B cell (primary cell): ENCODE measurements at regions not wholly inside any gene's neighbourhood (a gene's known extent, or its start where the extent isn't known, plus 50 kb on each side); places are given as distances from the start of the nearest gene placed in this dataset.

Source experiments
- ATAC-seq: fragments of 200-7000 bp; cut with Tn5 transposase; one replicate; pipeline ENCODE4 v1.10.0; 2021; ENCODE audit warnings: low read depth, mild to moderate bottlenecking, moderate number of reproducible peaks, moderate library complexity
- CTCF ChIA-PET: fragments of 350-600 bp; sonication (Branson Sonifier 250); formaldehyde crosslinking; loops from one replicate; lab custom pipeline; 2021; ENCODE audit warnings: antibody characterized with exemption, inconsistent platforms; lab: Charles Lee
- POLR2A ChIA-PET: fragments of 350-600 bp; sonication (Branson Sonifier 250); formaldehyde crosslinking; loops from one replicate; lab custom pipeline; 2021; ENCODE audit warnings: antibody characterized with exemption; lab: Charles Lee
- DNase-seq: peaks from one replicate; pipeline ENCODE4 v3.0.0; 2013
- H2AFZ ChIP-seq: 2 replicates; pipeline ENCODE4 v1.6.1; 2012; ENCODE audit warnings: mild to moderate bottlenecking, low read depth, low read length; ENCODE audit not compliant: insufficient read depth, poor library complexity, severe bottlenecking
- H3K27ac ChIP-seq, 2 donors: 1 replicate in 1 of 2; 2 replicates in 1 of 2; pipeline ENCODE4 v1.5.1; 2012 to 2013; ENCODE audit warnings: low read length in 2 of 2, mild to moderate bottlenecking in 2 of 2, moderate library complexity in 1 of 2
- H3K27me3 ChIP-seq, 4 experiments: fragments of 200-600 bp in 1 of 4; sonication (generic) in 1 of 4; replicated peaks in 1 of 4; 1 replicate in 2 of 4; 2 replicates in 2 of 4; pipeline versions ENCODE4 v1.6.1 to v1.7.0; 2013 to 2016; ENCODE audit warnings: low read length in 3 of 4, mild to moderate bottlenecking in 2 of 4, mixed read lengths in 1 of 4, moderate library complexity in 1 of 4; ENCODE audit not compliant: insufficient read depth in 4 of 4, control insufficient read depth in 3 of 4; ENCODE audit errors: control extremely low read depth in 1 of 4
- H3K36me3 ChIP-seq, 2 experiments: replicated peaks in 1 of 2; 1 replicate in 1 of 2; 2 replicates in 1 of 2; pipeline versions ENCODE4 v1.6.1 to v1.7.1; 2013; ENCODE audit warnings: low read length in 1 of 2; ENCODE audit not compliant: insufficient read depth in 2 of 2, control insufficient read depth in 1 of 2; ENCODE audit errors: control extremely low read depth in 1 of 2, extremely low read depth in 1 of 2
- H3K4me1 ChIP-seq, 2 donors: fragments of 200-600 bp in 1 of 2; sonication (generic) in 1 of 2; 1 replicate in 1 of 2; 2 replicates in 1 of 2; pipeline versions ENCODE4 v1.5.1 to v1.6.1; 2013 to 2017; ENCODE audit warnings: low read length in 2 of 2; ENCODE audit not compliant: control insufficient read depth in 2 of 2, insufficient read depth in 2 of 2
- H3K4me2 ChIP-seq: replicated peaks from 2 replicates; pipeline ENCODE3; 2012; ENCODE audit warnings: mild to moderate bottlenecking, low read depth, low read length; ENCODE audit not compliant: poor library complexity, severe bottlenecking
- H3K4me3 ChIP-seq, 5 experiments: fragments of 200-600 bp in 1 of 5; sonication (generic) in 1 of 5; 1 replicate in 3 of 5; 2 replicates in 2 of 5; pipeline versions ENCODE4 v1.5.1 to v1.7.0; 2011 to 2016; ENCODE audit warnings: low read length in 4 of 5, mild to moderate bottlenecking in 4 of 5, low read depth in 2 of 5, control low read depth in 1 of 5, moderate library complexity in 1 of 5; ENCODE audit not compliant: insufficient read depth in 1 of 5; ENCODE audit errors: control extremely low read depth in 1 of 5, extremely low read depth in 1 of 5
- H3K79me2 ChIP-seq: fragments of 200-600 bp; sonication (generic); one replicate; pipeline ENCODE4 v1.6.0; 2016; ENCODE audit warnings: low read length; ENCODE audit not compliant: control insufficient read depth, insufficient read depth
- H3K9ac ChIP-seq: fragments of 200-600 bp; sonication (generic); 2 replicates; pipeline ENCODE4 v1.6.1; 2017; ENCODE audit warnings: mild to moderate bottlenecking, low read length, moderate library complexity
- H3K9me3 ChIP-seq, 3 donors: one replicate each; pipeline versions ENCODE4 v1.6.1 to v1.7.1; 2013; ENCODE audit warnings: low read length in 2 of 3; ENCODE audit not compliant: control insufficient read depth in 2 of 3, insufficient read depth in 1 of 3; ENCODE audit errors: control extremely low read depth in 1 of 3
- H4K20me1 ChIP-seq: 2 replicates; pipeline ENCODE4 v1.6.0; 2012; ENCODE audit warnings: mild to moderate bottlenecking, low read length; ENCODE audit not compliant: insufficient read depth, control insufficient read depth, poor library complexity, severe bottlenecking
- H3K27ac Mint-ChIP-seq: one replicate; pipeline ENCODE4 v1.8.0; 2021; ENCODE audit warnings: mixed read lengths
- H3K27me3 Mint-ChIP-seq: one replicate; pipeline ENCODE4 v1.8.0; 2021; ENCODE audit warnings: mixed read lengths
- H3K4me1 Mint-ChIP-seq: one replicate; pipeline ENCODE4 v1.8.0; 2021; ENCODE audit warnings: mixed read lengths
- H3K4me3 Mint-ChIP-seq: one replicate; pipeline ENCODE4 v1.8.0; 2021; ENCODE audit warnings: mixed read lengths
- H3K9me3 Mint-ChIP-seq: one replicate; pipeline ENCODE4 v1.8.0; 2022; ENCODE audit warnings: mixed read lengths; ENCODE audit not compliant: insufficient read depth
- EZH2 ChIP-seq: IDR thresholded peaks from 2 replicates; pipeline ENCODE4 v1.6.1; 2012; ENCODE audit warnings: borderline replicate concordance, low read depth, mild to moderate bottlenecking, moderate library complexity, low read length; ENCODE audit not compliant: insufficient read depth, poor library complexity, severe bottlenecking
- WGBS: methylation state at CpG from one replicate; pipeline ENCODE4 v1.1.5; 2013; ENCODE audit warnings: missing lambda C conversion rate; ENCODE audit not compliant: insufficient coverage; 5-methylcytosine and 5-hydroxymethylcytosine counted together
- intact Hi-C: fragments of 100-400 bp; cut with micrococcal nuclease; formaldehyde crosslinking; loops from one replicate; pipeline ENCODE4 v1.10.0; 2022
- TF ChIP-seq, protein P1 (sequence below): fragments of 200-600 bp; IDR thresholded peaks from one replicate; pipeline ENCODE4 v1.8.0; 2022; ENCODE audit warnings: antibody characterized with exemption, mild to moderate bottlenecking

DNA sequence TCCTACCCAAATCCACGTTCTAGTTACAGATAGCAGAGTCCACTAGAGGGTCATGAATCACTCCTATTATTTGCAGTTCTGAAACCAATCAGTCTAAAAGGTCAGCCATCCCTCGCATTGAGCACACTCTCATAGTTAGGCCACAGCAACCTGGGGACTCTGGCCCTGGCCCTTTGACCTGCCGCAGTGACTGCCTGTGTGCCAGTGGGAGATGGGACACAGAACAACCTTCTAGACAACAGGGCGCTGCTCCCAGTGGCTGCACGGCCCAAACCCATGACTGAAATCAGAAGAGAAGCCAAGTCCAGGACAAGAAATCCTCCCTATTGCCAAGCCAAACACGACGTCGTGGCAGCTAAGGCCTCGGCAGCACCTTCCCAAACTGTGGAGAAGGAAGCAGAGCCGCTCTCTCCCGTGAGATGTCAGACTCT lies 158.5 kb downstream of the HERPUD2 start:
- TF ChIP-seq, protein P1, sequence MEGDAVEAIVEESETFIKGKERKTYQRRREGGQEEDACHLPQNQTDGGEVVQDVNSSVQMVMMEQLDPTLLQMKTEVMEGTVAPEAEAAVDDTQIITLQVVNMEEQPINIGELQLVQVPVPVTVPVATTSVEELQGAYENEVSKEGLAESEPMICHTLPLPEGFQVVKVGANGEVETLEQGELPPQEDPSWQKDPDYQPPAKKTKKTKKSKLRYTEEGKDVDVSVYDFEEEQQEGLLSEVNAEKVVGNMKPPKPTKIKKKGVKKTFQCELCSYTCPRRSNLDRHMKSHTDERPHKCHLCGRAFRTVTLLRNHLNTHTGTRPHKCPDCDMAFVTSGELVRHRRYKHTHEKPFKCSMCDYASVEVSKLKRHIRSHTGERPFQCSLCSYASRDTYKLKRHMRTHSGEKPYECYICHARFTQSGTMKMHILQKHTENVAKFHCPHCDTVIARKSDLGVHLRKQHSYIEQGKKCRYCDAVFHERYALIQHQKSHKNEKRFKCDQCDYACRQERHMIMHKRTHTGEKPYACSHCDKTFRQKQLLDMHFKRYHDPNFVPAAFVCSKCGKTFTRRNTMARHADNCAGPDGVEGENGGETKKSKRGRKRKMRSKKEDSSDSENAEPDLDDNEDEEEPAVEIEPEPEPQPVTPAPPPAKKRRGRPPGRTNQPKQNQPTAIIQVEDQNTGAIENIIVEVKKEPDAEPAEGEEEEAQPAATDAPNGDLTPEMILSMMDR = no peak
- TF ChIP-seq EZH2 = no peak
- Mint-ChIP-seq H3K4me3 (peak overlapping the region; percentile 91), H3K9me3 (no peaks in the 10 kb centered on the region), H3K27me3 (peaks cover 34% of the 10 kb centered on the region), H3K4me1 (peaks cover 8% of the 10 kb centered on the region), H3K27ac (no peak overlapping the region)
- ChIA-PET CTCF (interaction anchor here (0.8 to 3.8 kb wide), 5 partner anchors 11 to 111 kb away, joined by 3 to 18 read pairs (median 3); no protein-coding TSS in a partner anchor), POLR2A (no interaction called here)
- Histone ChIP-seq H3K4me3 (no peak overlapping the region), H3K9ac (no peak overlapping the region), H3K79me2 (no peaks in the 10 kb centered on the region), H3K9me3 (no peaks in the 10 kb centered on the region), H2AFZ (no peak overlapping the region), H3K4me2 (peak overlapping the region; percentile 90), H4K20me1 (no peaks in the 10 kb centered on the region), H3K4me1 (peaks cover 0 to 4% of the 10 kb centered on the region in 2 donors), H3K27ac (no peak overlapping the region), H3K36me3 (no peaks in the 10 kb centered on the region), H3K27me3 (peaks cover 0 to 13% (median 2%) of the 10 kb centered on the region in 4 experiments)
- DNase-seq (no peak), ATAC-seq (no peak)
- 93% methylated on average over 7 of the region's 11 CpGs for WGBS
- intact Hi-C loops = loop anchor here (2.0 to 5.0 kb wide), 2 partner anchors 464 to 712 kb away; no protein-coding TSS in a partner anchor

DNA sequence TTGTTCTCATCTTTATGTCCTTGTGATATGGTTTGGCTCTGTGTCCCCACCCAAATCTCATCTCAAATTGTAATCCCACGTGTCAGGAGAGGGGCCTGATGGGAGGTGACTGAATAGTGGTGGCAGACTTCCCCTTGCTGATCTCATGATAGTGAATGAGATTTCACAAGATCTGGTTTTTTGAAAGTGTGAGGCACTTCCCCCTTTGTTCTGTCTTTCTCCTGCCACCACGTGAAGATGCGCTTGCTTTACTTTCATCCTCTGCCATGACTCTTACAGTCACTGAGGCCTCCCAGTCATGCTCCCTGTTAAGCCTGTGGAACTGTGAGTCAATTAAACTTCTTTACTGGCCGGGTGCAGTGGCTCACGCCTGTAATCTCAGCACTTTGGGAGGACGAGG lies 161.0 kb downstream of the HERPUD2 start:
- Mint-ChIP-seq H3K27me3 (peaks cover 23% of the 10 kb centered on the region), H3K9me3 (no peaks in the 10 kb centered on the region), H3K4me1 (peaks cover 22% of the 10 kb centered on the region), H3K4me3 (no peak overlapping the region), H3K27ac (no peak overlapping the region)
- 81% methylated on average over 5 of the region's 6 CpGs for WGBS
- Histone ChIP-seq H2AFZ (no peak overlapping the region), H3K4me2 (no peak overlapping the region), H3K27me3 (peaks cover 0 to 5% (median 2%) of the 10 kb centered on the region in 4 experiments), H3K27ac (no peak overlapping the region), H3K79me2 (no peaks in the 10 kb centered on the region), H4K20me1 (no peaks in the 10 kb centered on the region), H3K4me1 (peaks cover 13 to 21% of the 10 kb centered on the region in 2 donors), H3K9me3 (no peaks in the 10 kb centered on the region), H3K9ac (no peak overlapping the region), H3K36me3 (no peaks in the 10 kb centered on the region), H3K4me3 (no peak overlapping the region)
- intact Hi-C loops = no loop called here
- TF ChIP-seq, protein P1 = no peak
- TF ChIP-seq EZH2 = no peak
- ChIA-PET POLR2A (no interaction called here), CTCF (interaction anchor here (3.8 kb wide), 1 partner anchor 109 kb away, joined by 18 read pairs; no protein-coding TSS in a partner anchor)
- no peak for DNase-seq
- no peak for ATAC-seq
